HG03103 (cell line): ENCODE measurements at regions not wholly inside any gene's neighbourhood (a gene's known extent, or its start where the extent isn't known, plus 50 kb on each side); places are given as distances from the start of the nearest gene placed in this dataset.

Source experiments
- ATAC-seq: cut with Tn5 transposase; IDR thresholded peaks from one replicate; pipeline ENCODE4 v1.9.1; 2021; ENCODE audit warnings: low read depth; ENCODE audit not compliant: unreplicated experiment

- no peak for ATAC-seq
Observed at GRCh38 chr13:75061909-75062308, 420.1 kb downstream of the TBC1D4 start.

DNA sequence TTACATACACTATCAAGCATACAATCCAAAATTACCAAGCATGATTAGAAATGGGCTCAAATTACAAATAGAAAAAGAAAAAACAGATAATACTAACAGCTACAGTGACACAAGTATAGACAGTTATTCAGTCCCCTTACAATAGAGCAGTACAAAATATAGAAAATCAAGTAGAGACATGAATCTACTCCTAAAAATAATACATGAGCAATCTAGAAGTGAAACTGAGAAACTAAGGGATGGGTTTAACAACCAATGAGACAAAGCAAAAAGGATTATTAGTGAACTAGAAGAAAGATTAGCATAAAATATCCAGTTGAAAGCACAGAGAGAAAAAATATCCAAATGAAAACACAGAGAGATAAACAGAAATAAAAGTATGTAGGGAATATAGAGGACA lies 426.7 kb downstream of the TBC1D4 start:
- peak; percentile 63 for ATAC-seq

- ATAC-seq, result no peak
Observed at GRCh38 chr13:75052616-75053015, 429.4 kb downstream of the TBC1D4 start.

GRCh38 chr13:75050419-75051046 lies 431.4 kb downstream of the TBC1D4 start:
- ATAC-seq, result no peak

- no peak for ATAC-seq
Observed at GRCh38 chr13:75049735-75050335, 432.1 kb downstream of the TBC1D4 start.

DNA sequence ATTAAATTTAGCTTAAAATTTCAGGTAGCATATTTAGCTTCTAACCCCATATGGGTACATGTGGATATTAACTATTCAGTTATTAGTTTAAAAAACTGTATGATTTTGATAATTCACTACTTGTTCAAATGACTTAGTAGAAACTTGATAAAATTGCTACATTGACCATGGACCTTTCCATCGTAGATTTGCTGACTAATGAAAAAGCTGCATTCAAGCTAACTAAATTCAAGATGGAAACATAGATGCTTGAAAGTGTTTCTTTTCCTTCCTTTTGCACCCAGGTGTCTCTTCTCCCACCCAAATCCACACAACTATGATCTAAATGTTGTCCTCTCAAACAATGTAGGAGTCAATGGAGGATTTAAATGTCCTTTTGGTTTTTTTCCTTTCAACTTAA lies 439.2 kb downstream of the TBC1D4 start:
- no peak for ATAC-seq

- ATAC-seq, result no peak
Observed at GRCh38 chr13:75038393-75039113, 443.4 kb downstream of the TBC1D4 start.

GRCh38 chr13:75025956-75026355 lies 456.0 kb downstream of the TBC1D4 start:
- no peak for ATAC-seq

DNA sequence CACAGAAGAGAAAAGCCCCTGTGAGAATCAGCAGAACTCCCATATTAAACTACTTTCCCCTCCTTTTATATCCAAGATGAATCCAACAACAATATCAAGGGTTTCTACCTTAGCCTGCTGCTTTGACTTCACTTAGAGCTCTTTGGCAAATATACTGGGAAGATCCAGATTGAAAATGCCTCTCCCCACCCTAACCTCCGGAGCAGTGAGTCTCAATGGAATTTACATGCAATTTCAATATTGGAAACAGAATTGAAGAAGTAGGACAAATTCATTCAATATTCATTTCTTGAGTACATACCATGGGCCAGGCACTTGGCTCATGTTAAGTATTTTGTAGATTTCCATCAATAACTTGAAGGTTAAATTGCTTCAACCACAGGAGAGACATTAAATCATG lies 457.4 kb downstream of the TBC1D4 start:
- no peak for ATAC-seq

DNA sequence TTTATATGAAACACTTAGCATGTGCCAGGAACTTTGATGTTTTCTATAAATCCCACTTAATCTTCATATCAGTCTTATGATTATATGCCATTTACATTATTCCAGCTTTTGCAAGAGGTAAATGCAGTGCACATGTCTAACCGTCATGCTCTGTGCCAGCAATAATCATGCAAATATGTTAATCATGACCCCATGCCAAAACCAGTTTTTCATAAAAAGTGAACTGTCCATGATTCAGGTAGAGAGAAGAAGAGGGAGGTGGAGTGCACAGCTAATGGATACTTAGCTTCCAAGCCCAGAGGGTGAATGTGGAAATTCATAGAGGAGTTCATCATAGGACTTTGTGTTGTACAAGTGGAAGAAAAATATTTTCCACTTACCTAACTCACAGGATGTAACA lies 458.4 kb downstream of the TBC1D4 start:
- ATAC-seq, result no peak

- no peak for ATAC-seq
Observed at GRCh38 chr13:75021151-75021550, 460.8 kb downstream of the TBC1D4 start.

- no peak for ATAC-seq
Observed at GRCh38 chr13:75016225-75016624, 465.7 kb downstream of the TBC1D4 start.

- ATAC-seq, result no peak
Observed at GRCh38 chr13:75013818-75014217, 468.2 kb downstream of the TBC1D4 start.

GRCh38 chr13:75010941-75011340 lies 471.0 kb downstream of the TBC1D4 start:
- ATAC-seq, result no peak

GRCh38 chr13:75008926-75009325 lies 473.0 kb downstream of the TBC1D4 start:
- no peak for ATAC-seq

DNA sequence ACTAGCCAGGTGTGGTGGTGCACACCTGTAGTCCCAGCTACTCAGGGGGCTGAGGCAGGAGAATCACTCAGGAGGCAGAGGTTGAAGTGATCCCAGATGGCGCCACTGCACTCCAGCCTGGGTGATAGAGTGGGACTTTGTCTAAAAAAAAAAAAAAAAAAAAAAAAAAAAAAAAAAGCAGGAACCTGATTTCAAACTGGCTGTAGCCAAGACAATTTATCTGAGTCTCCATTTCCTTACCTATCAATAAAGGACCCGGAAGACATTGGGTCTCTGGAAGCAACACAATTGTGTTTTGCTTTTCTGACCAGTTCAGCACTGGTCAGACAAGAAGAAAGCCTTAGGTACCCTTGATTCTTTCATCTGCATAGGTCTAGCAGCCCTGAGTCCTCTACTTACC lies 491.0 kb downstream of the TBC1D4 start:
- no peak for ATAC-seq

DNA sequence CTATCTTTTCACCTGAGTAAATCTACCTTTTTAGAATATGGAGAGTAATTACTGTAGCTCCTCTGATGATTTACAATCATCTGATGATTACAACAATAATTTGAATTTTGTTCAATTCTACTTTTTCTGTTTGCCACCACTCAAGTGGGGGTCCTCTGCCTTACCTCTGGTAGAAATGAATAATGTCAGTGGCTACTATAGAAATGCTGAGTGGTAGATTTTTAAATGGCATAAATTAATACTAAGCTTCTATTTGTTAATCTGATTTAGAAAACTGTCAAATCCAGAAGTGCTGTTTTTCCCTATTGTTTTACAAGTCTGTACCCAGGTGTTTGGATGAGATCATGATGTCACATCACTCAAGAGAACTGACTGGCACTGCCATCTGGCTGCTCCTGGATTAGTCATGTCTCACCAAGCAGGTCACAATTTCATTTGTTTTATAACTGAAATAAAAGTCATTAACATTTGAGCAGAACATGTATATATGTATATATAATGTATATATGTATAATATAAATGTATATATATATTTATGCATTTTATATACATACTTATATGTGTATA lies 494.8 kb downstream of the TBC1D4 start:
- no peak for ATAC-seq

- ATAC-seq, result no peak
Observed at GRCh38 chr13:74986609-74987008, 495.4 kb downstream of the TBC1D4 start.

- no peak for ATAC-seq
Observed at GRCh38 chr13:74979703-74980102, 502.3 kb downstream of the TBC1D4 start.

GRCh38 chr13:74978591-74978990 lies 503.4 kb downstream of the TBC1D4 start:
- ATAC-seq, result no peak

DNA sequence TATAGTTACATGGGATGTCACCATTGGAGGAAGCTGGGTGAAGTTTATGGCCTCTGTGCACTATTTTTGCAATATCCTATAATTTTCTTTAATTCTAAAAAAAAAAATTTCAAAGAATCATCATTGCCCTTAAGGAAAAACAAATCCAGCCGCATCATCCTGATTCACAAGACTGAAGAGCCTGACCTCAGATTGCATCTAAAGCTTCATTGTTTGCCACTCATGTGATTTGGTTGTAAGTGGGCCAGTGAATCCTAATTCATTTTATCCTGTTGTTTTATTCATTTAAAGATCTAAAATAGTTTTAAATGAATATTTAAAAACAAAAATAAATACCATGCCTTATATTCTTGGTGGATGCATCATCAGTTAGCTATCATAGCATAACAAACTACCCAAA lies 504.5 kb downstream of the TBC1D4 start:
- ATAC-seq, result no peak

DNA sequence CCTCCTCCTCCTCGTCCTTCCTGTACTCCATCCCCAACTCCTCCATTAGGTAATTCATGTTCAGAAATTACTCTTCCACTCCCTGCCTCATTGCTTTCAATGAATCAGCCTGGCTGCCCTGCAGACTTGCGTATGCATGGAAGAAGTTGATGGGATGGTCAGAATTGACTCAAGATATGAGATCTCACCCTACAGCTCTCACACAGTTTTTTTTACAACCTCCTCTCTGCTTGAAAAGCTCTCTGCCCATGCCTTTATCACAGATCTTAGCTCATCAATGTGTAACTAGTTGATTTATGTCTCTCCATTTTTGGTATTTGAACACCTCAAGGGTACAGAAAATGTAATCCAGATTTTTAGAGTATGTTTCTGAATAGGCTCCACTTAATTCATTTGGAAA lies 506.9 kb downstream of the TBC1D4 start:
- ATAC-seq, result no peak
